NAMALWA (cell line): ENCODE measurements at regions not wholly inside any gene's neighbourhood (a gene's known extent, or its start where the extent isn't known, plus 50 kb on each side); places are given as distances from the start of the nearest gene placed in this dataset.
"Not testable (repeated sequence)": the region's sequence is repeated elsewhere in the genome, so short reads cannot be mapped to it uniquely, and the experiment has no call there.

Source experiments
- DNase-seq: peaks from one replicate; pipeline ENCODE4 v3.0.0-alpha.2; 2015; ENCODE audit warnings: low spot score

GRCh38 chr5:153237671-153238332 is 252.7 kb upstream of the GRIA1 start:
- no peak for DNase-seq

- no peak for DNase-seq
Measured at GRCh38 chr5:153257381-153257780, 233.1 kb upstream of the GRIA1 start.

GRCh38 chr5:153258469-153258868 is 232.0 kb upstream of the GRIA1 start:
- DNase-seq: no peak

- DNase-seq: no peak
Measured at GRCh38 chr5:153267506-153267905, 223.0 kb upstream of the GRIA1 start.

GRCh38 chr5:153275695-153276094 is 214.8 kb upstream of the GRIA1 start:
- DNase-seq: no peak

- peak; percentile 22 for DNase-seq
Measured at GRCh38 chr5:153276151-153276550, 214.3 kb upstream of the GRIA1 start.

GRCh38 chr5:153296251-153296844 is 194.1 kb upstream of the GRIA1 start:
- DNase-seq: not testable (repeated sequence)

GRCh38 chr5:153299891-153300290 is 190.6 kb upstream of the GRIA1 start:
- DNase-seq: no peak

- no peak for DNase-seq
Measured at GRCh38 chr5:153308282-153308681, 182.2 kb upstream of the GRIA1 start.

GRCh38 chr5:153318556-153318955 is 171.9 kb upstream of the GRIA1 start:
- no peak for DNase-seq

GRCh38 chr5:153321478-153321877 is 169.0 kb upstream of the GRIA1 start:
- no peak for DNase-seq

- DNase-seq: no peak
Measured at GRCh38 chr5:153340139-153340538, 150.3 kb upstream of the GRIA1 start.

GRCh38 chr5:153340738-153341137 is 149.7 kb upstream of the GRIA1 start:
- no peak for DNase-seq

GRCh38 chr5:153342487-153342886 is 148.0 kb upstream of the GRIA1 start:
- no peak for DNase-seq

GRCh38 chr5:153347611-153348010 is 142.9 kb upstream of the GRIA1 start:
- DNase-seq: no peak

- DNase-seq: no peak
Measured at GRCh38 chr5:153350175-153350883, 140.1 kb upstream of the GRIA1 start.

GRCh38 chr5:153352685-153353219 is 137.7 kb upstream of the GRIA1 start:
- no peak for DNase-seq

- no peak for DNase-seq
Measured at GRCh38 chr5:153357493-153358112, 132.9 kb upstream of the GRIA1 start.

GRCh38 chr5:153358315-153358976 is 132.0 kb upstream of the GRIA1 start:
- no peak for DNase-seq

GRCh38 chr5:153360860-153361259 is 129.6 kb upstream of the GRIA1 start:
- no peak for DNase-seq

- DNase-seq: no peak
Measured at GRCh38 chr5:153361735-153362409, 128.6 kb upstream of the GRIA1 start.

- DNase-seq: no peak
Measured at GRCh38 chr5:153365547-153365946, 124.9 kb upstream of the GRIA1 start.
